ENCODE measurements at regions not wholly inside any gene's neighbourhood (a gene's known extent, or its start where the extent isn't known, plus 50 kb on each side); places are given as distances from the start of the nearest gene placed in this dataset.
"Not testable (repeated sequence)": the region's sequence is repeated elsewhere in the genome, so short reads cannot be mapped to it uniquely, and the experiment has no call there.

GRCh38 chrX:150238632-150239382 lies 124.3 kb upstream of the MAMLD1 start:
- no peak for DNase-seq (ENCODE audit: low read depth)

GRCh38 chrX:150239946-150240642 lies 123.0 kb upstream of the MAMLD1 start:
- no peak for DNase-seq (ENCODE audit: low read depth)

- no peak for DNase-seq (ENCODE audit: low read depth)
Measured at GRCh38 chrX:150240643-150240970, 122.5 kb upstream of the MAMLD1 start.

- no peak for DNase-seq (ENCODE audit: low read depth)
Measured at GRCh38 chrX:150253959-150254620, 109.0 kb upstream of the MAMLD1 start.

GRCh38 chrX:150254909-150255308 lies 108.2 kb upstream of the MAMLD1 start:
- DNase-seq (ENCODE audit: low read depth), result no peak

GRCh38 chrX:150255441-150256296 lies 107.4 kb upstream of the MAMLD1 start:
- DNase-seq (ENCODE audit: low read depth), result no peak

- no peak for DNase-seq (ENCODE audit: low read depth)
Measured at GRCh38 chrX:150256297-150256650, 106.8 kb upstream of the MAMLD1 start.

- no peak for DNase-seq (ENCODE audit: low read depth)
Measured at GRCh38 chrX:150257353-150258175, 105.6 kb upstream of the MAMLD1 start.

- no peak for DNase-seq (ENCODE audit: low read depth)
Measured at GRCh38 chrX:150258176-150258425, 105.0 kb upstream of the MAMLD1 start.

- DNase-seq (ENCODE audit: low read depth), result no peak
Measured at GRCh38 chrX:150258463-150259430, 104.4 kb upstream of the MAMLD1 start.

GRCh38 chrX:150262456-150262855 lies 100.7 kb upstream of the MAMLD1 start:
- DNase-seq (ENCODE audit: low read depth), result no peak

- DNase-seq (ENCODE audit: low read depth), result no peak
Measured at GRCh38 chrX:150268839-150269355, 94.2 kb upstream of the MAMLD1 start.

GRCh38 chrX:150269605-150270254 lies 93.4 kb upstream of the MAMLD1 start:
- DNase-seq (ENCODE audit: low read depth), result no peak

- no peak for DNase-seq (ENCODE audit: low read depth)
Measured at GRCh38 chrX:150270622-150271021, 92.5 kb upstream of the MAMLD1 start.

- DNase-seq (ENCODE audit: low read depth), result not testable (repeated sequence)
Measured at GRCh38 chrX:150273575-150274294, 89.4 kb upstream of the MAMLD1 start.

GRCh38 chrX:150282953-150283352 lies 80.2 kb upstream of the MAMLD1 start:
- DNase-seq (ENCODE audit: low read depth), result no peak

- no peak for DNase-seq (ENCODE audit: low read depth)
Measured at GRCh38 chrX:150291014-150291413, 72.1 kb upstream of the MAMLD1 start.

- no peak for DNase-seq (ENCODE audit: low read depth)
Measured at GRCh38 chrX:150293311-150294013, 69.7 kb upstream of the MAMLD1 start.
